ENCODE measurements at regions not wholly inside any gene's neighbourhood (a gene's known extent, or its start where the extent isn't known, plus 50 kb on each side); places are given as distances from the start of the nearest gene placed in this dataset.

DNA sequence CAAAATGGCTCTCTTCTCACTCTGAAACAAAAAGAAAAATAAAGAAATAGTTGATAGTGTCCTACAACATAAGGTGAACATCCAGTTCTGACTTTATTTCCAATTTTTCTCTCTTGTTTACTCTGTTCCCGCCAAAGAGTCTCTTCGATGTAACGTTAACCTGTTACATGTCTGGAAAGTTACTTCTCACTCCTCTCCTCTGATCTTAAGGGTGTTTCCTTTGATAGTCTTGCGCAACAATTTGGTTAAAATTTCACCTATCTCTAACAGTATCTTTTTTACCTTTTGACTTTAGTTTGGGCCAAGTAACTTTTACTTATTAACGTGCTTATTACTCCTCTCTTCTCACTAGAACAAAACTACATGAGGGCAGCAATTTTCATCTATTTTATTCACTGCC, 1450.2 kb downstream of the BRINP3 start:
- no peaks in the 10 kb centered on the region for H3K4me1 ChIP-seq (ENCODE audit: control insufficient read depth in 2 of 3, insufficient read depth in 2 of 3, low read depth in 1 of 3, low read length in 3 of 3)
- H3K4me3 ChIP-seq (ENCODE audit: low read length in 3 of 3), result peak overlapping the region in 2 of 3 donors; percentile 6 to 25
- peak; percentile 13 for FAIRE-seq
- H3K36me3 ChIP-seq (ENCODE audit: control insufficient read depth in 2 of 3, insufficient read depth in 3 of 3, low read length in 3 of 3), result no peaks in the 10 kb centered on the region
- DNase-seq, result peak in 2 of 5 donors; percentile 1 to 2
- H3K9me3 ChIP-seq (ENCODE audit: control insufficient read depth in 2 of 3, insufficient read depth in 1 of 3, low read length in 3 of 3), result no peaks in the 10 kb centered on the region
- H3K27ac ChIP-seq (ENCODE audit: low read depth in 2 of 2, low read length in 2 of 2), result no peak overlapping the region
- no peaks in the 10 kb centered on the region for H3K27me3 ChIP-seq (ENCODE audit: control insufficient read depth, insufficient read depth, low read length)
- H3K9ac ChIP-seq (ENCODE audit: low read length in 3 of 3), result no peak overlapping the region
- intact Hi-C loops (cut with DNase I), result no loop called here
- TF ChIP-seq, protein P1, sequence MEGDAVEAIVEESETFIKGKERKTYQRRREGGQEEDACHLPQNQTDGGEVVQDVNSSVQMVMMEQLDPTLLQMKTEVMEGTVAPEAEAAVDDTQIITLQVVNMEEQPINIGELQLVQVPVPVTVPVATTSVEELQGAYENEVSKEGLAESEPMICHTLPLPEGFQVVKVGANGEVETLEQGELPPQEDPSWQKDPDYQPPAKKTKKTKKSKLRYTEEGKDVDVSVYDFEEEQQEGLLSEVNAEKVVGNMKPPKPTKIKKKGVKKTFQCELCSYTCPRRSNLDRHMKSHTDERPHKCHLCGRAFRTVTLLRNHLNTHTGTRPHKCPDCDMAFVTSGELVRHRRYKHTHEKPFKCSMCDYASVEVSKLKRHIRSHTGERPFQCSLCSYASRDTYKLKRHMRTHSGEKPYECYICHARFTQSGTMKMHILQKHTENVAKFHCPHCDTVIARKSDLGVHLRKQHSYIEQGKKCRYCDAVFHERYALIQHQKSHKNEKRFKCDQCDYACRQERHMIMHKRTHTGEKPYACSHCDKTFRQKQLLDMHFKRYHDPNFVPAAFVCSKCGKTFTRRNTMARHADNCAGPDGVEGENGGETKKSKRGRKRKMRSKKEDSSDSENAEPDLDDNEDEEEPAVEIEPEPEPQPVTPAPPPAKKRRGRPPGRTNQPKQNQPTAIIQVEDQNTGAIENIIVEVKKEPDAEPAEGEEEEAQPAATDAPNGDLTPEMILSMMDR (IDR thresholded peaks at IDR 0.05; ENCODE audit: borderline replicate concordance, extremely low read depth, insufficient read depth), result no peak

DNA sequence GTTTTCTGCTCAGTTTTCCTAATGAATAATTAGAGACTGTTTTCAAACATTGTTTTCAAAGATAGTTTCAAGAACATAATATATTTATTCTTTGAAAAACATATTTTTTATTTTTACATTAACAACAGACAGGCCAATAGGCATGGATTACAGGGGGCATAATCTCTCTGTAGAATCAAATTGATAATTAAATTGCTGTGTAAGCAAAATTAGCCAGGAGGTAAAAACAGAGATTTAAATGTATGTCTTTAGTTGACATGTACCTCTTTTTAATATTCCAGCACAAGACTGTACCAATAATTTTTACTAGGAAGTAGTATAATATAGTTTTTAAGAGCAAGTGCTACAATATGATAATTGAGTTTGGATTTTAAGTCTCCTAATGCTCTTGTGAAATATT, 1444.5 kb downstream of the BRINP3 start:
- FAIRE-seq (no peak), DNase-seq (no peak)
- Histone ChIP-seq H3K4me3 (ENCODE audit: low read length in 3 of 3) (no peak overlapping the region), H3K4me1 (ENCODE audit: control insufficient read depth in 2 of 3, insufficient read depth in 2 of 3, low read depth in 1 of 3, low read length in 3 of 3) (no peaks in the 10 kb centered on the region), H3K9ac (ENCODE audit: low read length in 3 of 3) (no peak overlapping the region), H3K36me3 (ENCODE audit: control insufficient read depth in 2 of 3, insufficient read depth in 3 of 3, low read length in 3 of 3) (no peaks in the 10 kb centered on the region), H3K27ac (ENCODE audit: low read depth in 2 of 2, low read length in 2 of 2) (no peak overlapping the region), H3K9me3 (ENCODE audit: control insufficient read depth in 2 of 3, insufficient read depth in 1 of 3, low read length in 3 of 3) (no peaks in the 10 kb centered on the region), H3K27me3 (ENCODE audit: control insufficient read depth, insufficient read depth, low read length) (no peaks in the 10 kb centered on the region)
- TF ChIP-seq, protein P1 (IDR thresholded peaks at IDR 0.05; ENCODE audit: borderline replicate concordance, extremely low read depth, insufficient read depth), result no peak
- intact Hi-C loops (cut with DNase I), result no loop called here

DNA sequence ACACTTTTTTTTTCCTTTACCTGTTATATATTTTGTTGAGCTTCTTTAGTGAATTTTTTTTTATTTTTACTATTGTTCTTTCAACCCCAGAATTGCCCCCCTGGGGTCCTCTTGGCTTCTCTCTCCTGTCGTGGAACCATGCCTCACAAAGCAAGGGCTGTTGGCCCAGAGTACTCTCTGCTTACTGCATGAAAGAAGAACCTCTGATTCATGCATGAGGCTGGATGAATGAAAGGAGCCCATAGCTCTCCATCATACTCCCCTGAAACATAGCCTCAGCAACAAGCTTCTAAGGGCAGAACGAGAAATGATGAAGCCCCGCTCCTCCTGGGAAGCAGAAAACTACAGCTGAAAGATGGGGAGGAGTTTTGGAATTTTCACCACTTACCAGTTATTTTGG, 1441.0 kb downstream of the BRINP3 start:
- DNase-seq (no peak), FAIRE-seq (no peak)
- no peak overlapping the region for H3K9ac ChIP-seq (ENCODE audit: low read length in 3 of 3)
- no peaks in the 10 kb centered on the region for H3K27me3 ChIP-seq (ENCODE audit: control insufficient read depth, insufficient read depth, low read length)
- H3K27ac ChIP-seq (ENCODE audit: low read depth in 2 of 2, low read length in 2 of 2), result no peak overlapping the region
- no peaks in the 10 kb centered on the region for H3K4me1 ChIP-seq (ENCODE audit: control insufficient read depth in 2 of 3, insufficient read depth in 2 of 3, low read depth in 1 of 3, low read length in 3 of 3)
- H3K4me3 ChIP-seq (ENCODE audit: low read length in 3 of 3), result no peak overlapping the region
- H3K9me3 ChIP-seq (ENCODE audit: control insufficient read depth in 2 of 3, insufficient read depth in 1 of 3, low read length in 3 of 3), result no peaks in the 10 kb centered on the region
- TF ChIP-seq, protein P1 (IDR thresholded peaks at IDR 0.05; ENCODE audit: borderline replicate concordance, extremely low read depth, insufficient read depth), result no peak
- intact Hi-C loops (cut with DNase I), result no loop called here
- no peaks in the 10 kb centered on the region for H3K36me3 ChIP-seq (ENCODE audit: control insufficient read depth in 2 of 3, insufficient read depth in 3 of 3, low read length in 3 of 3)

DNA sequence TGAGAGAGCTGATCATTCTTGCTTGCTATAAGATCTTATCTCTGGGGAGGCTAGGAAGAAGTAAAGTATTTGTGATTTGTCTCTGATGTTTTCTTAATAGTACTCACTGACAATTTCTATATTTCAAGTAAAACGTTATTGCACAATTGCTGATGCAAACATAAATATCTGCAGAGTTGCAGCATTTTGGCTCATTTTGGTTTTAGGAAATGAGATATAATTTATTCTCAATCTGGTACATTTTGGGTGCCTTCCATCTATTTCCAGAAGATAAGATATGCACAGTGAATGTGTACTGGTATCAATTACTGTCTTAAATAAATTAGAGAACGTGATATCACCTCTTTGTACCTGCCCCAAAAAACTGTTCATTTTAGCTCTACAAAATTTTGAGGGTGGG, 1431.5 kb downstream of the BRINP3 start:
- no peak for DNase-seq
- Histone ChIP-seq H3K9ac (ENCODE audit: low read length in 3 of 3) (no peak overlapping the region), H3K9me3 (ENCODE audit: control insufficient read depth in 2 of 3, insufficient read depth in 1 of 3, low read length in 3 of 3) (no peaks in the 10 kb centered on the region), H3K4me1 (ENCODE audit: control insufficient read depth in 2 of 3, insufficient read depth in 2 of 3, low read depth in 1 of 3, low read length in 3 of 3) (no peaks in the 10 kb centered on the region), H3K27ac (ENCODE audit: low read depth in 2 of 2, low read length in 2 of 2) (no peak overlapping the region), H3K4me3 (ENCODE audit: low read length in 3 of 3) (no peak overlapping the region), H3K36me3 (ENCODE audit: control insufficient read depth in 2 of 3, insufficient read depth in 3 of 3, low read length in 3 of 3) (no peaks in the 10 kb centered on the region), H3K27me3 (ENCODE audit: control insufficient read depth, insufficient read depth, low read length) (no peaks in the 10 kb centered on the region)
- no peak for FAIRE-seq
- TF ChIP-seq, protein P1 (IDR thresholded peaks at IDR 0.05; ENCODE audit: borderline replicate concordance, extremely low read depth, insufficient read depth), result no peak
- intact Hi-C loops (cut with DNase I), result no loop called here
